ENCODE measurements at regions not wholly inside any gene's neighbourhood (a gene's known extent, or its start where the extent isn't known, plus 50 kb on each side); places are given as distances from the start of the nearest gene placed in this dataset.
A peak's percentile ranks its signal among the peaks of the same experiment; 100 is the strongest.

DNA sequence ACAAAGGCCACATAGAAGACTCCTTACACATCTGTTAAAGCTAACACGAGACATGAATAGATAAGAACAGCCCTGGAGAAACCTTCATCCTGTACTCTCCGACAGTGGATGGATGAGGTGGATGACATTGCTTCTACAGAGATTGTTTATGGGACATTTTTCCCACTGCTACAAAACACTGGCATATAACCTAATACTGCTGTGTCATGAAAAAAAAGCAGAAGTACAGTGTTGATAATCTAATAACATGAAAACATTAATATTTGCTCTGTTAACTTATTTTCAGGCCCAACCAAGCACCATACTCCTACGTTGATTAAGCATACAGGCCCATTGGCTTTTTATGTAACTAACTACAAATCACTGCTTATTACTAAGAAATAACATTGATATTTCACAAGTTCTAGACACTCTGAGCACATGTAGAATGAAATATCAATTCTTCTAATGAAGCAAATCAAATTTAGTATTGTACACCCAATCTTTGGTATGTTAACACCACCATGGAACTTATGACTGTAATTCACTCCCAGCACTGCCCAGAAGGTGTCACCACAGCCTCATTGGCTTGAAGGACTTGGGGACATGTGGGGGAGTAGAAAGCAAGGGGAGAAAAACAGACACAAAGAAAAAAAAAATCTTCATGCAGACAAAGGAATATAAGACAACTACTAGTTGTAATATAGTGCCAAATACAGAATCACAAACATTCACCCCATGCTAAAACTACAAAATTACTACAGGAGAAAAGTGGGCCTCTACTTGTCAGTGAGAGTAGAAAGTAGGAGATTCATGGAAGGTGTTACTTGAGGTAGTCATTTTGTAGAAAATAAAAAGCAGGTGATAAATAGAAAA is 330.0 kb upstream of the PMFBP1 start (continued):
- TF ChIP-seq, protein P1, sequence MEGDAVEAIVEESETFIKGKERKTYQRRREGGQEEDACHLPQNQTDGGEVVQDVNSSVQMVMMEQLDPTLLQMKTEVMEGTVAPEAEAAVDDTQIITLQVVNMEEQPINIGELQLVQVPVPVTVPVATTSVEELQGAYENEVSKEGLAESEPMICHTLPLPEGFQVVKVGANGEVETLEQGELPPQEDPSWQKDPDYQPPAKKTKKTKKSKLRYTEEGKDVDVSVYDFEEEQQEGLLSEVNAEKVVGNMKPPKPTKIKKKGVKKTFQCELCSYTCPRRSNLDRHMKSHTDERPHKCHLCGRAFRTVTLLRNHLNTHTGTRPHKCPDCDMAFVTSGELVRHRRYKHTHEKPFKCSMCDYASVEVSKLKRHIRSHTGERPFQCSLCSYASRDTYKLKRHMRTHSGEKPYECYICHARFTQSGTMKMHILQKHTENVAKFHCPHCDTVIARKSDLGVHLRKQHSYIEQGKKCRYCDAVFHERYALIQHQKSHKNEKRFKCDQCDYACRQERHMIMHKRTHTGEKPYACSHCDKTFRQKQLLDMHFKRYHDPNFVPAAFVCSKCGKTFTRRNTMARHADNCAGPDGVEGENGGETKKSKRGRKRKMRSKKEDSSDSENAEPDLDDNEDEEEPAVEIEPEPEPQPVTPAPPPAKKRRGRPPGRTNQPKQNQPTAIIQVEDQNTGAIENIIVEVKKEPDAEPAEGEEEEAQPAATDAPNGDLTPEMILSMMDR (IDR thresholded peaks at IDR 0.05; ENCODE audit: control extremely low read depth in 1 of 3, insufficient read depth in 1 of 3, low read depth in 1 of 3, low read length in 3 of 3): peak; percentile 60 to 84 (median 83)
- no peak for TF ChIP-seq SUZ12 (IDR thresholded peaks at IDR 0.05; ENCODE audit: low read length)
- no peak for TF ChIP-seq POLR2AphosphoS5 (IDR thresholded peaks at IDR 0.05; ENCODE audit: low read depth, low read length)
- peak; percentile 96 to 97 for TF ChIP-seq RAD21 (IDR thresholded peaks at IDR 0.05 in 1 of 2, conservative IDR thresholded peaks at IDR 0.05 in 1 of 2; ENCODE audit: low read depth in 2 of 2, low read length in 2 of 2)
- TF ChIP-seq EGR1 (IDR thresholded peaks at IDR 0.05; ENCODE audit: borderline replicate concordance, low read depth, low read length): 0 out of 2 replicates have a peak, but pooled peaks have one; percentile 50
- TF ChIP-seq GABPA (IDR thresholded peaks at IDR 0.05; ENCODE audit: borderline replicate concordance, insufficient read depth, low read length): no peak
